Neural crest cell (in vitro differentiated cells): ENCODE measurements at regions not wholly inside any gene's neighbourhood (a gene's known extent, or its start where the extent isn't known, plus 50 kb on each side); places are given as distances from the start of the nearest gene placed in this dataset.

Experiments
- DNase-seq: peaks from one replicate; pipeline ENCODE4 v3.0.0; 2021; ENCODE audit warnings: low read depth, mixed read lengths, low spot score
- H3K27ac Mint-ChIP-seq: one replicate; pipeline ENCODE4 v1.8.0; 2021; ENCODE audit warnings: mild to moderate bottlenecking, mixed read lengths; ENCODE audit not compliant: unreplicated experiment
- H3K27me3 Mint-ChIP-seq: 2 replicates; pipeline ENCODE4 v1.8.0; 2021; ENCODE audit warnings: low read depth, mild to moderate bottlenecking, mixed read lengths
- H3K36me3 Mint-ChIP-seq: 2 replicates; pipeline ENCODE4 v1.8.0; 2021; ENCODE audit warnings: low read depth, mild to moderate bottlenecking, mixed read lengths
- H3K4me1 Mint-ChIP-seq: 2 replicates; pipeline ENCODE4 v1.8.0; 2021; ENCODE audit warnings: mixed read lengths
- H3K4me3 Mint-ChIP-seq: one replicate; pipeline ENCODE4 v1.8.0; 2021; ENCODE audit warnings: mild to moderate bottlenecking, mixed read lengths
- H3K9me3 Mint-ChIP-seq: 2 replicates; pipeline ENCODE4 v1.8.0; 2021; ENCODE audit warnings: mixed read lengths
- TF ChIP-seq, protein P1 (sequence below): fragments of 200-600 bp; sonication (generic); conservative IDR thresholded peaks from 2 replicates; pipeline ENCODE4 v1.5.0; 2021; ENCODE audit warnings: antibody characterized with exemption, mild to moderate bottlenecking

- peaks cover 21% of the 10 kb centered on the region for H3K4me1 Mint-ChIP-seq
- no peak overlapping the region for H3K27ac Mint-ChIP-seq
- TF ChIP-seq, protein P1, sequence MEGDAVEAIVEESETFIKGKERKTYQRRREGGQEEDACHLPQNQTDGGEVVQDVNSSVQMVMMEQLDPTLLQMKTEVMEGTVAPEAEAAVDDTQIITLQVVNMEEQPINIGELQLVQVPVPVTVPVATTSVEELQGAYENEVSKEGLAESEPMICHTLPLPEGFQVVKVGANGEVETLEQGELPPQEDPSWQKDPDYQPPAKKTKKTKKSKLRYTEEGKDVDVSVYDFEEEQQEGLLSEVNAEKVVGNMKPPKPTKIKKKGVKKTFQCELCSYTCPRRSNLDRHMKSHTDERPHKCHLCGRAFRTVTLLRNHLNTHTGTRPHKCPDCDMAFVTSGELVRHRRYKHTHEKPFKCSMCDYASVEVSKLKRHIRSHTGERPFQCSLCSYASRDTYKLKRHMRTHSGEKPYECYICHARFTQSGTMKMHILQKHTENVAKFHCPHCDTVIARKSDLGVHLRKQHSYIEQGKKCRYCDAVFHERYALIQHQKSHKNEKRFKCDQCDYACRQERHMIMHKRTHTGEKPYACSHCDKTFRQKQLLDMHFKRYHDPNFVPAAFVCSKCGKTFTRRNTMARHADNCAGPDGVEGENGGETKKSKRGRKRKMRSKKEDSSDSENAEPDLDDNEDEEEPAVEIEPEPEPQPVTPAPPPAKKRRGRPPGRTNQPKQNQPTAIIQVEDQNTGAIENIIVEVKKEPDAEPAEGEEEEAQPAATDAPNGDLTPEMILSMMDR = no peak
- no peaks in the 10 kb centered on the region for H3K36me3 Mint-ChIP-seq
- no peak for DNase-seq
- H3K9me3 Mint-ChIP-seq = no peaks in the 10 kb centered on the region
- H3K4me3 Mint-ChIP-seq = no peak overlapping the region
- H3K27me3 Mint-ChIP-seq = no peaks in the 10 kb centered on the region
Measured at GRCh38 chr9:18189871-18190670, 283.9 kb upstream of the ADAMTSL1 start.

DNA sequence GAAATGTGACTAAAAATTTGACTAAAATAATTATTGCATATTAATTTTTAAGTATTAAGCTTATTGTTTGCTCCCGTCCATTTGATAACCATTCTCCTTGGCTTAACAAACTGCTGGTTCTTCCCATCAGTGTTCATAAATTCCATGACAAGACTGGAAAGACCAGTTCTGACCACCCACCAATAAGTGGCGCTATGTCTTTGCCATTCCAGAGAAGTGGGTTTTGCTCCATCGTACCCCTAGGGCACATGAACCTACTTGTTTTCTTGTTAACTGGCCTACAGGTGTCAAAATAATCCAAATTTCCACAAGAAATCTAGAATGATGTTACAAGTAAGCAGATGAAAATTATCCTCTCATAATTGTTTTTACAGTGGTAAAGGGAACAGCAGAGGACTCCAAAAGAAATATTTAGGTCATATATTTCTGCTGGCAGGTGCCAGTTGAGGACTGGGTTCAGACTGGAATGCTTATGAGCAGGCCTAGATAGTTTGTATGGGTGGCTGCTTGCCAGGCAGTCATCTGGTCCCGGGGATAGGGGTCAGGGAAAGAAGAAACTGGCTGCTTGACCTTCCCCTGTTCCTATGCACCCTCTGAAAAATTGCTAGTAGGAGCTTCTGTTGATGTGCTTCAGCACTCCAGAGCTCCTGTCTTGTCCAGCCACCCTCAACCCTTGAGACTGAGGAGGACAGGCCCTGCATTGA is 283.1 kb upstream of the ADAMTSL1 start:
- Mint-ChIP-seq H3K36me3 (no peaks in the 10 kb centered on the region), H3K27ac (no peak overlapping the region), H3K4me3 (no peak overlapping the region), H3K27me3 (no peaks in the 10 kb centered on the region), H3K9me3 (no peaks in the 10 kb centered on the region), H3K4me1 (peaks cover 21% of the 10 kb centered on the region)
- TF ChIP-seq, protein P1 = peak; percentile 39
- DNase-seq = no peak

- Mint-ChIP-seq H3K4me3 (no peak overlapping the region), H3K36me3 (no peaks in the 10 kb centered on the region), H3K27me3 (no peaks in the 10 kb centered on the region), H3K4me1 (peaks cover 21% of the 10 kb centered on the region), H3K9me3 (peaks cover 5% of the 10 kb centered on the region), H3K27ac (no peak overlapping the region)
- DNase-seq = no peak
- TF ChIP-seq, protein P1 = no peak
Measured at GRCh38 chr9:18194316-18194715, 279.6 kb upstream of the ADAMTSL1 start.

- Mint-ChIP-seq H3K27me3 (no peaks in the 10 kb centered on the region), H3K4me3 (no peak overlapping the region), H3K36me3 (no peaks in the 10 kb centered on the region), H3K27ac (no peak overlapping the region), H3K4me1 (peaks cover 13% of the 10 kb centered on the region), H3K9me3 (peaks cover 5% of the 10 kb centered on the region)
- TF ChIP-seq, protein P1 = no peak
- no peak for DNase-seq
Measured at GRCh38 chr9:18195223-18195622, 278.7 kb upstream of the ADAMTSL1 start.

GRCh38 chr9:18202924-18203323 is 271.0 kb upstream of the ADAMTSL1 start:
- Mint-ChIP-seq H3K27ac (no peak overlapping the region), H3K36me3 (no peaks in the 10 kb centered on the region), H3K9me3 (no peaks in the 10 kb centered on the region), H3K27me3 (no peaks in the 10 kb centered on the region), H3K4me1 (no peaks in the 10 kb centered on the region), H3K4me3 (no peak overlapping the region)
- DNase-seq = no peak
- TF ChIP-seq, protein P1 = no peak
